ENCODE measurements at regions not wholly inside any gene's neighbourhood (a gene's known extent, or its start where the extent isn't known, plus 50 kb on each side); places are given as distances from the start of the nearest gene placed in this dataset.

DNA sequence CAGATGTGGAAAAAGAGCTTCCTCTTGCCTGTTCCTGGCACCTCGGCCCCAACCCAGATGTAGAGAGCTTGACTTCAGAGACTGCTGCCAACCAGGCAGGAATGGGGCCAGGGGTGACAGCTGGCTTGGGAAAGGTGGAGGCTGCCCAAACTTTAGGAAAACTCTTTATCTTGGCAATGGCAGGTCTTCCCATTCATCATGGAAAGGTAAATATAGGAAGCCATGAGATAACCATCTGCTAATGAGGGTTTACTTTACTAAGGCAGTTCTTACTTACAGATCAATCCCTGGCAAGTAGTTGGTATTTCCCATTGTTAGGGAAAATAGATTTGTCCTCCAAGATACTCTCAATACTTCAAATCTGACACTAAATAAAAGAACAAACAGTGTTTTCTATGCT, 143.1 kb upstream of the NUDT4 start:
- TF ChIP-seq ZNF18 (tag by site-specific recombination; IDR thresholded peaks at IDR 0.05) (no peak), ZNF658 (tag by site-specific recombination; IDR thresholded peaks at IDR 0.05) (no peak), ZNF121 (tag by site-specific recombination; IDR thresholded peaks at IDR 0.05) (no peak), ZBTB21 (tag by site-specific recombination; IDR thresholded peaks at IDR 0.05) (no peak)

Data from HEK293 (cell line).